GM12878 (cell line): ENCODE measurements at regions not wholly inside any gene's neighbourhood (a gene's known extent, or its start where the extent isn't known, plus 50 kb on each side); places are given as distances from the start of the nearest gene placed in this dataset.

Experiments used
- ATAC-seq: fragments of 200-7000 bp; cut with Tn5 transposase; 3 replicates; pipeline ENCODE4 v1.9.1; 2020; ENCODE audit warnings: mild to moderate bottlenecking, moderate library complexity
- BruUV-seq: library from RNA; stranded (reverse); fragments of 400-500 nt; replicated peaks from 2 replicates; lab custom pipeline; 2021; lab: Mats Ljungman, UMichigan
- CTCF ChIA-PET: fragments of 300-600 bp; sonication (Branson Sonifier 250); formaldehyde crosslinking; extraction: SDS; loops from one replicate; lab custom pipeline; 2021; ENCODE audit warnings: inconsistent platforms; lab: Yijun Ruan, JAX
- POLR2A ChIA-PET: fragments of 350-600 bp; formaldehyde crosslinking; extraction: SDS; loops from one replicate; lab custom pipeline; 2021; ENCODE audit warnings: inconsistent platforms; lab: Charles Lee
- RAD21 ChIA-PET: fragments of 300-600 bp; sonication (Branson Sonifier 250); formaldehyde crosslinking; loops from one replicate; lab custom pipeline; 2023; ENCODE audit warnings: antibody characterized with exemption; ENCODE audit not compliant: unreplicated experiment; lab: Charles Lee
- SMC1A ChIA-PET: fragments of 300-600 bp; sonication (Branson Sonifier 250); formaldehyde crosslinking; loops from one replicate; lab custom pipeline; 2023; ENCODE audit not compliant: unreplicated experiment, uncharacterized antibody; lab: Charles Lee
- DNase-seq: peaks from one replicate; pipeline ENCODE4 v3.0.0-alpha.2; 2011; ENCODE audit warnings: low read depth, low spot score
- FAIRE-seq: peaks from 3 replicates; lab custom pipeline; 2011; peaks lifted over from hg19 to GRCh38; lab: Jason Lieb, UNC
- H2AFZ ChIP-seq: 2 replicates; pipeline ENCODE4 v1.6.0; 2011; ENCODE audit warnings: low read depth, low read length, control low read depth; ENCODE audit not compliant: control insufficient read depth
- H3K27ac ChIP-seq: 2 replicates; pipeline ENCODE4 v1.5.1; 2011; ENCODE audit warnings: control low read depth; ENCODE audit not compliant: control insufficient read depth, insufficient read depth
- H3K27me3 ChIP-seq, 2 experiments: replicated peaks in 1 of 2; 2 replicates each; pipeline versions ENCODE4 v1.6.0 to v1.6.1; 2011; ENCODE audit warnings: low read length in 1 of 2; ENCODE audit not compliant: control insufficient read depth in 2 of 2, insufficient read depth in 2 of 2
- H3K36me3 ChIP-seq, 2 experiments: 2 replicates each; pipeline ENCODE4 v1.5.1; 2011; ENCODE audit warnings: low read length in 1 of 2; ENCODE audit not compliant: control insufficient read depth in 2 of 2, insufficient read depth in 2 of 2
- H3K4me1 ChIP-seq: 2 replicates; pipeline ENCODE4 v1.6.1; 2011; ENCODE audit warnings: mild to moderate bottlenecking, low read length, moderate library complexity, mixed read lengths; ENCODE audit not compliant: control insufficient read depth, insufficient read depth
- H3K4me2 ChIP-seq: 2 replicates; pipeline ENCODE4 v1.6.0; 2011; ENCODE audit warnings: control low read depth; ENCODE audit not compliant: control insufficient read depth, insufficient read depth
- H3K4me3 ChIP-seq: fragments of 200-600 bp; sonication (generic); 2 replicates; pipeline ENCODE4 v1.5.1; 2016
- H3K79me2 ChIP-seq: 2 replicates; pipeline ENCODE4 v1.6.0; 2011; ENCODE audit warnings: low read length; ENCODE audit not compliant: control insufficient read depth, insufficient read depth
- H3K9ac ChIP-seq: 2 replicates; pipeline ENCODE4 v1.8.0; 2011; ENCODE audit warnings: low read length, control low read depth, mixed read lengths; ENCODE audit not compliant: control insufficient read depth, insufficient read depth
- H3K9me3 ChIP-seq: replicated peaks from 3 replicates; pipeline ENCODE4 v1.5.1; 2011; ENCODE audit warnings: mild to moderate bottlenecking, low read length; ENCODE audit not compliant: control insufficient read depth, insufficient read depth
- H4K20me1 ChIP-seq: 2 replicates; pipeline ENCODE4 v1.6.0; 2011; ENCODE audit not compliant: control insufficient read depth, insufficient read depth
- CEBPB ChIP-seq, 2 experiments: fragments of 150-350 bp in 1 of 2; IDR thresholded peaks; 2 replicates each; pipeline ENCODE4 v1.6.1; 2012 to 2014; ENCODE audit warnings: low read depth in 2 of 2, low read length in 2 of 2, borderline replicate concordance in 1 of 2, inconsistent platforms in 1 of 2
- HDAC6 ChIP-seq: fragments of 200-600 bp; sonication (generic); IDR thresholded peaks from one replicate; pipeline ENCODE4 v1.8.0; 2017; ENCODE audit warnings: antibody characterized with exemption; ENCODE audit not compliant: unreplicated experiment
- LARP7 ChIP-seq: fragments of 450-650 bp; IDR thresholded peaks from 2 replicates; pipeline ENCODE4 v1.6.1; 2017; ENCODE audit warnings: mild to moderate bottlenecking
- MEF2A ChIP-seq: IDR thresholded peaks from 2 replicates; pipeline ENCODE4 v1.6.1; 2011; ENCODE audit warnings: low read depth, mild to moderate bottlenecking, low read length, moderate library complexity; ENCODE audit not compliant: insufficient read depth
- MEF2B ChIP-seq: fragments of 450-650 bp; IDR thresholded peaks from 2 replicates; pipeline ENCODE4 v1.6.1; 2018; ENCODE audit warnings: mild to moderate bottlenecking, moderate library complexity; ENCODE audit not compliant: partially characterized antibody, poor library complexity, severe bottlenecking
- MXI1 ChIP-seq: fragments of 150-350 bp; IDR thresholded peaks from 2 replicates; pipeline ENCODE4 v1.6.1; 2011; ENCODE audit warnings: low read depth, mild to moderate bottlenecking, inconsistent platforms, low read length, improper control_type of control experiment
- POLR2AphosphoS5 ChIP-seq: IDR thresholded peaks from 2 replicates; pipeline ENCODE4 v1.6.1; 2011; ENCODE audit warnings: mild to moderate bottlenecking, low read length, inconsistent platforms
- RB1 ChIP-seq: fragments of 450-650 bp; formaldehyde crosslinking; IDR thresholded peaks from 2 replicates; pipeline ENCODE4 v1.6.1; 2017; ENCODE audit warnings: mild to moderate bottlenecking, borderline replicate concordance
- SMAD5 ChIP-seq: IDR thresholded peaks from 2 replicates; pipeline ENCODE4 v1.6.1; 2016; ENCODE audit warnings: antibody characterized with exemption, low read depth
- TCF7 ChIP-seq: IDR thresholded peaks from 2 replicates; pipeline ENCODE4 v1.6.1; 2014; ENCODE audit warnings: antibody characterized with exemption, borderline replicate concordance
- WGBS: methylation state at CpG from one replicate; pipeline ENCODE4 v1.1.6; 2016; ENCODE audit warnings: low lambda C conversion rate; ENCODE audit not compliant: insufficient replicate concordance, insufficient coverage; ENCODE audit errors: missing lambda C conversion rate; 5-methylcytosine and 5-hydroxymethylcytosine counted together
- in situ Hi-C: fragments of 300-500 bp; cut with MboI; formaldehyde crosslinking; loops from 9 replicates; pipeline ENCODE4 v1.14.3; 2018; ENCODE audit warnings: mixed read lengths
- intact Hi-C: fragments of 100-400 bp; cut with micrococcal nuclease; formaldehyde crosslinking; loops from one replicate; pipeline ENCODE4 v1.14.2; 2022; ENCODE audit not compliant: unreplicated experiment
- TF ChIP-seq, protein P1 (sequence below): fragments of 450-650 bp; IDR thresholded peaks from 2 replicates; pipeline ENCODE4 v1.6.1; 2018; ENCODE audit warnings: borderline replicate concordance, mild to moderate bottlenecking; ENCODE audit not compliant: partially characterized antibody
- TF ChIP-seq, protein P2 (sequence below): fragments of 450-650 bp; IDR thresholded peaks from 2 replicates; pipeline ENCODE4 v1.6.1; 2016; ENCODE audit warnings: mild to moderate bottlenecking
- TF ChIP-seq, protein P3 (sequence below): fragments of 450-650 bp; IDR thresholded peaks from 2 replicates; pipeline ENCODE4 v1.6.1; 2014; ENCODE audit warnings: mild to moderate bottlenecking
- TF ChIP-seq, protein P4 (sequence below): fragments of 450-650 bp; IDR thresholded peaks from 2 replicates; pipeline ENCODE4 v1.6.1; 2017; ENCODE audit warnings: mild to moderate bottlenecking
- TF ChIP-seq, protein P5 (sequence below): fragments of 150-350 bp; IDR thresholded peaks from 2 replicates; pipeline ENCODE4 v1.6.1; 2014; ENCODE audit warnings: mild to moderate bottlenecking, low read depth, low read length

DNA sequence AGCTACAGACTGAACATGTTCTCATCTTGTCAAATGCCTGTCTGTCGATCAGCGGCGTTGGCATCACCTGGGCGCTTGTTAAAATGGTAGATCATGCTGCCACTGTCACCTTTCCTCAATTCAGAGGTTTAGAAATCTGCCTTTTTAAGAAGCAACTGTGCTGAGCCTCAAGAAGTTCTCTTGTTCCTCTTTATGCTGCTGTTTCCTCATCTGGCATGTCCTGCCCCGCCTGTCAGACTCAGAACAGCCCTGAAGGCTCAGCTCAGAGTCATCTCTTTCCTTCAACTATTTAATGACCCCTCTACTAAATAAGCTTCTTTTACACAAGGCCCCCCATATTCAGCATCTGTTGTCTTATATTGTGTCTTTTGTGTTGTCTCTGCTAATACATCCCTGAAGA lies 368.2 kb downstream of the EPM2A start (continued):
- TF ChIP-seq, protein P1, sequence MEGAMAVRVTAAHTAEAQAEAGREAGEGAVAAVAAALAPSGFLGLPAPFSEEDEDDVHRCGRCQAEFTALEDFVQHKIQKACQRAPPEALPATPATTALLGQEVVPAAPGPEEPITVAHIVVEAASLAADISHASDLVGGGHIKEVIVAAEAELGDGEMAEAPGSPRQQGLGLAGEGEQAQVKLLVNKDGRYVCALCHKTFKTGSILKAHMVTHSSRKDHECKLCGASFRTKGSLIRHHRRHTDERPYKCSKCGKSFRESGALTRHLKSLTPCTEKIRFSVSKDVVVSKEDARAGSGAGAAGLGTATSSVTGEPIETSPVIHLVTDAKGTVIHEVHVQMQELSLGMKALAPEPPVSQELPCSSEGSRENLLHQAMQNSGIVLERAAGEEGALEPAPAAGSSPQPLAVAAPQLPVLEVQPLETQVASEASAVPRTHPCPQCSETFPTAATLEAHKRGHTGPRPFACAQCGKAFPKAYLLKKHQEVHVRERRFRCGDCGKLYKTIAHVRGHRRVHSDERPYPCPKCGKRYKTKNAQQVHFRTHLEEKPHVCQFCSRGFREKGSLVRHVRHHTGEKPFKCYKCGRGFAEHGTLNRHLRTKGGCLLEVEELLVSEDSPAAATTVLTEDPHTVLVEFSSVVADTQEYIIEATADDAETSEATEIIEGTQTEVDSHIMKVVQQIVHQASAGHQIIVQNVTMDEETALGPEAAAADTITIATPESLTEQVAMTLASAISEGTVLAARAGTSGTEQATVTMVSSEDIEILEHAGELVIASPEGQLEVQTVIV = no peak
- TF ChIP-seq CEBPB (IDR thresholded peaks at IDR 0.05; ENCODE audit: borderline replicate concordance in 1 of 2, low read depth in 2 of 2, low read length in 2 of 2) (no peak), HDAC6 (no peak), MEF2A (no peak)
- TF ChIP-seq, protein P2, sequence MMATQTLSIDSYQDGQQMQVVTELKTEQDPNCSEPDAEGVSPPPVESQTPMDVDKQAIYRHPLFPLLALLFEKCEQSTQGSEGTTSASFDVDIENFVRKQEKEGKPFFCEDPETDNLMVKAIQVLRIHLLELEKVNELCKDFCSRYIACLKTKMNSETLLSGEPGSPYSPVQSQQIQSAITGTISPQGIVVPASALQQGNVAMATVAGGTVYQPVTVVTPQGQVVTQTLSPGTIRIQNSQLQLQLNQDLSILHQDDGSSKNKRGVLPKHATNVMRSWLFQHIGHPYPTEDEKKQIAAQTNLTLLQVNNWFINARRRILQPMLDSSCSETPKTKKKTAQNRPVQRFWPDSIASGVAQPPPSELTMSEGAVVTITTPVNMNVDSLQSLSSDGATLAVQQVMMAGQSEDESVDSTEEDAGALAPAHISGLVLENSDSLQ = no peak

DNA sequence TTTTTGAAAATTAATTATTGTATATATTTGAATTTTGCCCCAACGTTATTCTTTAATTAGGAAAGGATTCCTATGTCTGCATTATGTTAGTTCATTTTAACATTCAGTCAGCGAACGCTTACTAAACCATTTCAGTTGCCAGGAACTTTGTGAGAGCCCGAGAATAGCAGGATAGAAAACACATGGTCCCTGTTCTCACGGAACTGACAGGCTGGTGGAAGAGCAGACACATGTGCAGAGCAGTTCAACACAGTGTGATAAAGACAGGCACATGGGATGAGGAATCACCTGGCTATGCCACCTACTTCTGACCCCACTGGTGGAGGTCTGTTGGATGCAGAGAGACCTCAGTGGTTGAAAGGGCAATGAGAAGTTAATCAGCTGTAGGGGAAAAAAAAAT lies 367.2 kb downstream of the EPM2A start:
- CTCF ChIA-PET = no interaction called here
- DNase-seq (no peak), ATAC-seq (no peak), FAIRE-seq (no peak)
- in situ Hi-C loops = no loop called here
- H3K27me3 ChIP-seq = no peaks in the 10 kb centered on the region
- no peaks in the 10 kb centered on the region; the same call in 1 of the 3 replicates for H3K9me3 ChIP-seq
- no peak overlapping the region for H3K27ac ChIP-seq
- RAD21 ChIA-PET = no interaction called here
- H3K79me2 ChIP-seq = no peaks in the 10 kb centered on the region
- intact Hi-C loops = no loop called here
- no peak overlapping the region for H3K4me2 ChIP-seq
- POLR2A ChIA-PET = interaction anchor here (1.2 kb wide), 1 partner anchor 16 kb away, joined by 3 read pairs; no protein-coding TSS in a partner anchor
- 62% methylated on average over 5 of the region's 5 CpGs for WGBS
- no peaks in the 10 kb centered on the region; a peak in 1 of 4 replicates for H3K36me3 ChIP-seq
- H3K4me3 ChIP-seq = no peak overlapping the region
- BruUV-seq = no TSS peak
- H3K4me1 ChIP-seq = no peaks in the 10 kb centered on the region; the same call in none of the 2 replicates
- no peaks in the 10 kb centered on the region for H4K20me1 ChIP-seq
- SMC1A ChIA-PET = interaction anchor here (2.0 kb wide), 1 partner anchor 20 kb away, joined by 4 read pairs; no protein-coding TSS in a partner anchor
- H2AFZ ChIP-seq = no peak overlapping the region
- H3K9ac ChIP-seq = no peak overlapping the region
- TF ChIP-seq RB1 (no peak), LARP7 (no peak), POLR2AphosphoS5 (no peak), TCF7 (no peak), CEBPB (IDR thresholded peaks at IDR 0.05; ENCODE audit: borderline replicate concordance in 1 of 2, low read depth in 2 of 2, low read length in 2 of 2) (no peak), MEF2B (no peak), SMAD5 (no peak), MXI1 (no peak)
- TF ChIP-seq, protein P3, sequence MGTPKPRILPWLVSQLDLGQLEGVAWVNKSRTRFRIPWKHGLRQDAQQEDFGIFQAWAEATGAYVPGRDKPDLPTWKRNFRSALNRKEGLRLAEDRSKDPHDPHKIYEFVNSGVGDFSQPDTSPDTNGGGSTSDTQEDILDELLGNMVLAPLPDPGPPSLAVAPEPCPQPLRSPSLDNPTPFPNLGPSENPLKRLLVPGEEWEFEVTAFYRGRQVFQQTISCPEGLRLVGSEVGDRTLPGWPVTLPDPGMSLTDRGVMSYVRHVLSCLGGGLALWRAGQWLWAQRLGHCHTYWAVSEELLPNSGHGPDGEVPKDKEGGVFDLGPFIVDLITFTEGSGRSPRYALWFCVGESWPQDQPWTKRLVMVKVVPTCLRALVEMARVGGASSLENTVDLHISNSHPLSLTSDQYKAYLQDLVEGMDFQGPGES = no peak
- TF ChIP-seq, protein P4, sequence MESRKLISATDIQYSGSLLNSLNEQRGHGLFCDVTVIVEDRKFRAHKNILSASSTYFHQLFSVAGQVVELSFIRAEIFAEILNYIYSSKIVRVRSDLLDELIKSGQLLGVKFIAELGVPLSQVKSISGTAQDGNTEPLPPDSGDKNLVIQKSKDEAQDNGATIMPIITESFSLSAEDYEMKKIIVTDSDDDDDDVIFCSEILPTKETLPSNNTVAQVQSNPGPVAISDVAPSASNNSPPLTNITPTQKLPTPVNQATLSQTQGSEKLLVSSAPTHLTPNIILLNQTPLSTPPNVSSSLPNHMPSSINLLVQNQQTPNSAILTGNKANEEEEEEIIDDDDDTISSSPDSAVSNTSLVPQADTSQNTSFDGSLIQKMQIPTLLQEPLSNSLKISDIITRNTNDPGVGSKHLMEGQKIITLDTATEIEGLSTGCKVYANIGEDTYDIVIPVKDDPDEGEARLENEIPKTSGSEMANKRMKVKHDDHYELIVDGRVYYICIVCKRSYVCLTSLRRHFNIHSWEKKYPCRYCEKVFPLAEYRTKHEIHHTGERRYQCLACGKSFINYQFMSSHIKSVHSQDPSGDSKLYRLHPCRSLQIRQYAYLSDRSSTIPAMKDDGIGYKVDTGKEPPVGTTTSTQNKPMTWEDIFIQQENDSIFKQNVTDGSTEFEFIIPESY = no peak
- TF ChIP-seq, protein P5, sequence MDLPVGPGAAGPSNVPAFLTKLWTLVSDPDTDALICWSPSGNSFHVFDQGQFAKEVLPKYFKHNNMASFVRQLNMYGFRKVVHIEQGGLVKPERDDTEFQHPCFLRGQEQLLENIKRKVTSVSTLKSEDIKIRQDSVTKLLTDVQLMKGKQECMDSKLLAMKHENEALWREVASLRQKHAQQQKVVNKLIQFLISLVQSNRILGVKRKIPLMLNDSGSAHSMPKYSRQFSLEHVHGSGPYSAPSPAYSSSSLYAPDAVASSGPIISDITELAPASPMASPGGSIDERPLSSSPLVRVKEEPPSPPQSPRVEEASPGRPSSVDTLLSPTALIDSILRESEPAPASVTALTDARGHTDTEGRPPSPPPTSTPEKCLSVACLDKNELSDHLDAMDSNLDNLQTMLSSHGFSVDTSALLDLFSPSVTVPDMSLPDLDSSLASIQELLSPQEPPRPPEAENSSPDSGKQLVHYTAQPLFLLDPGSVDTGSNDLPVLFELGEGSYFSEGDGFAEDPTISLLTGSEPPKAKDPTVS = no peak
